ENCODE measurements at regions not wholly inside any gene's neighbourhood (a gene's known extent, or its start where the extent isn't known, plus 50 kb on each side); places are given as distances from the start of the nearest gene placed in this dataset.
"Not testable (repeated sequence)": the region's sequence is repeated elsewhere in the genome, so short reads cannot be mapped to it uniquely, and the experiment has no call there.

DNA sequence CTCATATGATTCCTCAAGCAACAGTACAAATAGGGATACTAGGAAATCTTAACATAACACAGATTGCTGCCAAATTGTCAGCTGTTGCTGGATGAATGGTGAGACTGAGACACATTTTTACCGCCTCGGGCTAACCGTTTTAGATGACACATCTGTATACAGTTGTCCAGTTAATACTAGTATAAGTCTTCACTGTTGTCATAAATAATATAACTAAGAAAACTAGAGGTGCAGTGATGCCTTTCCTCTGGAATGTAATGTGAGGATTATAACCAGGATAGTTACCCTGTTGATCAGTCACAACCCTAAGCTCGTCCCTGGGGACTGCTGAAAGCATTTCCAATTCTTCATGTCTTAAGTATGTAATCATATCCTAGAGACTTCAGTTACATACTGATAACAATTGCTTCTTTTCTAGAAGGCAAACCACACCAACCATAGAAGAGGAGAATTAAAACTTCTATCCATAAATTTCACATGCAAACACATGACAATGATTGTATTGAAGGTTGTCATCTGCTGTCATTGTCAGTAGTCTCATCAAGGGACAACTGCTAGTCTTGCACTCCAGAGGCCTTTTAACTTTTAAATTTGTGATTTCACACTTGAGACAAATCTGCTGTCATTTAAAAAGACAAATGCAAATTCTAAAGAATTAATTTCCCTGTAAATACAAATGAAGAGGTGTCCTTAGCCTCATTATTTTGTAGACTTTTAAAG is 100.4 kb upstream of the SEMA3D start:
- DNase-seq = no peak

DNA sequence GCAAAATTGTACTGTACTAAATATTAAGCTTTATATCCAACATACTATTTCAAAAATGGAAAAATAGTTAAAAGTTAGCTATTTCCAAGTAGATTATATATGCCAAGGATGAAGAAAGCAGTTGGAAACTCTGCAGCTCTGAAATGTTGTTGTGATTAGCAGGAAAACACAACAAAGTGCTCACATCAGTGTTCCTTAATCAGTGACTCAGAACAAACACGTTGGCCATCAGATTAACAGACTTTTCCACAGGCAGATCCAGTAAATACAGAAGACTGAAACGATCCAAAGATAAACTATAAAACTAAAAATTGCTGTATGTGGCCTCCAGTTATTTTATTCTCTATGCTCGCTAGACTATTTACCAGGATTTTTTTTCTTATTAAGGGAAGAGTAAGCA is 99.6 kb upstream of the SEMA3D start:
- DNase-seq = no peak

DNA sequence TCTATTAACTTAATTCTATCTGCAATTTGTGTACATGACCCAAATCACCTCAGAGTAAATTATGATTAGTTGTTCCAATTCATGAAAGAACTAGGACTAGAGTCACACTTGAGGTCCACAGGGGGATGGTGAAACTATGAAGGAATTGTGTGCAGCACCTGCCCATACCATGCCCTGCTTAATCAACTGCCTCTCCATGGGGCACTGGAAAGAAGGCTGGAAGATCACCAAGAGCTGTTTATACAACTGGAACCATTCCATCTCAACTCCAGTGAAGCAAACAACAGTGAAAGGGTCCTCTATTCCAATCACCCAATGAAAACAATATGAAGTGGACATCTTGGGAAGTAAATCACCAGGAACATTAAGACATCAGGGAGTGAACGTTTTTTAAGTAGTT is 98.7 kb upstream of the SEMA3D start:
- no peak for DNase-seq

DNA sequence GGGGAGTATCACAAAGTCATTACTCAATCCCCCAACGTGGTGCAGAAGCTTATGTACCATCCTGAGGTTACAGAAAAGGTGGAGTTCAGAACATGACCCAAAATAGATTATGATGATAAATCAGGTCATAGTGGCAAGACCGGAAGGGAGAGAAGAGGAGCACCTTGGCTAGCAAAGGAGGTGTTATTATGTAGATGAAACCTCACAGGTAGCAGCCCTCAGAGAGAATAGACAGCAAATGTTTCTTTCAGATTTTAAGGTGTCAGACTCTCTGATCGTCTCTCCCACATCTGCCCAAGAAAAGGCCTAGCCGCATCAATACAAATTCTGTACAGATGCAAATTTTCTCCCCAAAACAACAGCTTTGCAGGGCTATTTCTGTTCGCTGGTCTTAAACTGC is 88.3 kb upstream of the SEMA3D start:
- no peak for DNase-seq

DNA sequence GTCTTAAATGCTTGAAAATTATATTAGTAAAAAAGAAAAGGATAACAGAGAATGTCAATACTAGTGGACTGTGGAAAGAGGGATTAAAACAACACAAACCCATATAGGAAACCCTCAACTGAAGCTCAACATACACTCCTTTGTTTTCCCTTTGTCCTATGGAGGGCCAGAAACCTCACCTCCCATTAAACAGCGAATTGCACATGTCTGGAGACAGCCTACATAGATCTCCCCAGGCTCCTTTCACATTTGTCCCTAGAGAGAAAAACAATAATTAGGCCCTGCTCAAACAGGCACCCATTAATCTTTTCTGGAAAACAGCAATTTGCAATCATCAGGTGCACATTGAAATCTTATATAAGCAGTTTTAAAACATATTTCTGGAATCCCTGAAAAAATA is 87.6 kb upstream of the SEMA3D start:
- no peak for DNase-seq

DNA sequence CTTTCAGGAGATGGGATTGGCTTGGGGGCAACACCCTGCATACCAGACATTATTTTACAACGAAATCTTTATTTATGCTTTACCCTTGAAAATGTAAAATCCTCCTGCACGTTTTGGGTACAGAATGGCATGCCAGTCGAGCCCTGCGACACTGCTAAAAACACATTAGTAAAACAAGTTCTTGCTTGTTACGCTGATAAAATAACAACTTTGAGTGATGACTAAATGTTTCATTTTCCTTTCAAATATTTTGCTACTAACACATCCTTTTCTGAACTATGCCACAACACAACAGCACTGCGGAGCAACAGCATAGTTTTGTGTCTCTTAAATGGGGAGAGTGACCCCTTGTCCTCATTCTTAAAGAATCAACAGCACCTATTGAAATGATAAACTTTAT is 76.0 kb upstream of the SEMA3D start:
- no peak for DNase-seq

DNA sequence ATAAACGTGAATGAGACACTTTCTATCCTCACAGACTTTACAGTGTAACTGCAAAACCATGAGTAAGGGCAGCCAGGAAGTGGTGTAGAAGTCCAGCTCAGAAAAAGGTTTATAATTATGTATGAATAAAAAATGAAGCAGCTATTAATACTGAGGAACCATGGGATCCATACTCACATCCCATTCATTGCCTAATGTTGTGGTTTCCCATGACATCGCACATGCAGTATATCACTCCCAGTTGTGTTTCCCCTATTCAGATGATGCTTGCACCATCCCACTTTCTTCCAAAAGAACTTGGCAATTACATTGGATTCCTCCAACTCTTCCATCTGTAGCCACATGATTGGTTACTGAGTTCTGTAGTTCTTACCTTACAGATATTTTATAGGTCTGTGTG is 74.5 kb upstream of the SEMA3D start:
- no peak for DNase-seq

DNA sequence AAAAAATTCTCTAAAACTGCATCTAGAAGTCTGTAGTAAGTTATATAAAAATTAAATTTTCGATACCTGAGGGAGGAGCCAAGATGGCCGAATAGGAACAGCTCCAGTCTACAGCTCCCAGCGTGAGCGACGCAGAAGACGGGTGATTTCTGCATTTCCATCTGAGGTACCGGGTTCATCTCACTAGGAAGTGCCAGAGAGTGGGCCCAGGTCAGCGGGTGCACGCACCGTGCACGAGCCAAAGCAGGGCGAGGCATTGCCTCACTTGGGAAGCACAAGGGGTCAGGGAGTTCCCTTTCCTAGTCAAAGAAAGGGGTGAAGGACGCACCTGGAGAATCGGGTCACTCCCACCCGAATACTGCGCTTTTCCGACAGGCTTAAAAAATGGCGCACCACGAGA is 62.9 kb upstream of the SEMA3D start:
- DNase-seq = not testable (repeated sequence)

DNA sequence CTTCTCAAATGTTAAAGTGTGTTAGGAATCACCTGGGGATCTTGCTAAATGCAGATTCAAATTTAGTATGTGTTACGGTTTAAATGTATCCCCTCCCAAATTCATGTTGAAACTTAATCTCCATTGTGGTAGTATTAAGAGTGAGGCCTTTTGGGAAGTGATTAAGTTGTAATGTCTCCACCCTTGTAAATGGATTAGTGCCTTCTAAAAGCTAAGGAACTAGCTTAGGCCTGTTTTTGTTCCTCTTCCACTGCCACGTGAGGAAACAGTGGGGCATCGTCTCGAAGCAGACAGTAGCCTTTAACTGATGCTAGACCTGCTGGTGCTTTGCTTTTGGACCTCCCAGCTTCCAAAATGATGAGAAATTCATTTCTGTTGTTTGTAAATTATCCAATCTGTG is 52.3 kb upstream of the SEMA3D start:
- DNase-seq = no peak

DNA sequence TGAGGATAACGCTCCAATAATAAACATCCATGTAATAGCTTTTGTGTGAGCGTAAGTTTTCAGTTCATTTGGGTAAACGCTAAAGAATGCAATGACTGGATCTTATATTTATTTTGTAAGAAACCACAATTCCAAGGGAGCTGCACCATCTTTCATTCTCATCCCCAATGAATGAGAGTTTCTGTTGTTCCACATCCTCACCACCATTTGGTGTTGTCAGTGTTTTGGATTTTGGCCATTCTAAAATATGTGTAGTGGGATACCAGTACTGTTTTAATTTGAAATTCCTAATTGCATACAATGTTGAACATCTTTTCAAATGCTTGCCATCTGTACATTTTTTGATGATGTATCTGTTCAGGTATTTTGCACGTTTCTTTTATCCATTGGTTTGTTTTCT is 50.9 kb upstream of the SEMA3D start:
- no peak for DNase-seq
